Activated CD4-positive, alpha-beta T cell treated with anti-CD3 and anti-CD28 coated beads, Interleukin-2, amount 50 U/mL, for 48 hours (primary cell): ENCODE measurements at regions not wholly inside any gene's neighbourhood (a gene's known extent, or its start where the extent isn't known, plus 50 kb on each side); places are given as distances from the start of the nearest gene placed in this dataset.

ENCODE experiments used
- DNase-seq, 2 experiments: peaks; one replicate each; pipeline ENCODE4 v3.0.0-alpha.2; 2020

- DNase-seq = no peak
These were observed 70.7 kb upstream of the VEPH1 start for GRCh38 chr3:157573780-157574378.

- DNase-seq = no peak
These were observed 70.1 kb upstream of the VEPH1 start for GRCh38 chr3:157573281-157573680.

- peak; percentile 8 to 16 for DNase-seq
These were observed 69.5 kb upstream of the VEPH1 start for GRCh38 chr3:157572559-157573270.

DNA sequence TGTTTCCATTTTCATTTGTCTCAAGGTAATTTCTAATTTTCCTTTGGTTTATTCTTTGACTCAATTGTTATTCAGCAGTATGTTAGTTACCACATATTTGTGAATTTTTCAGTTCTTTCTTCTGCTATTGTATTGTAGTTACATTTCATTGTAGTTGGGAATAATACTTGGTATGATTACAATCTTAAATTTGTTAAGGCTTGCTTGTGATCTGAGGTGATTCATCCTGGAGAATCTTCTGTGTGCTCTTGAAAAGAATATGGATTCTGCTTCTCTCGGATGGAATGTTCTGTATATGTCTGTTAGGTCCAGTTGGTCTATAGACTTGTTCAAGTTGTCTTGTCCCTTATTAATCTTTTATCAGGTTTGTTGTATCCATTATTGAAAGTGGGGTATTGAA, 63.4 kb upstream of the VEPH1 start:
- DNase-seq = no peak

DNA sequence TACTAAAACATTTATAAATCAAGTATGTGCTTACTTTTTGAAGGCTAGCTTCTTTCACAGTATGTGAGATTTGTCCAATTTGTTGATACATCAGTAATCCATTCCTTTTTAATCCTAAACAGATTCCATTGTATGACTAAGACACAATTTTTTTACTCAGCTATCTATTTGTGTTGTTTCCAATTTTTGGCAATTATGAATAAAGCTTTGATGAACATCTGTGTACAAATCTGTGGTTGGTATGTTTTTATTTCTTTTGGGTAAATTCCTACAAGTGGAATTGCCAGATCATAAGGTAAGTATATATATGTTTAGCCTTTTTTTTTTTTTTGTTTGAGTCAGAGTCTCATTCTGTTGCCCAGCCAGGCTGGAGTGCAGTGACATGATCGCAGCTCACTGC, 56.2 kb upstream of the VEPH1 start:
- DNase-seq = no peak
